IPS-20b (cell line): ENCODE measurements at regions not wholly inside any gene's neighbourhood (a gene's known extent, or its start where the extent isn't known, plus 50 kb on each side); places are given as distances from the start of the nearest gene placed in this dataset.
"Not testable (repeated sequence)": the region's sequence is repeated elsewhere in the genome, so short reads cannot be mapped to it uniquely, and the experiment has no call there.

ENCODE experiments used
- H3K27ac ChIP-seq: one replicate; pipeline ENCODE4 v1.5.1; 2013; ENCODE audit warnings: low read length
- H3K27me3 ChIP-seq: 2 replicates; pipeline ENCODE4 v1.6.1; 2013; ENCODE audit warnings: mild to moderate bottlenecking, low read length, inconsistent platforms; ENCODE audit not compliant: insufficient read depth
- H3K36me3 ChIP-seq: 2 replicates; pipeline ENCODE4 v1.6.1; 2013; ENCODE audit warnings: low read depth, mild to moderate bottlenecking, inconsistent platforms, low read length, moderate library complexity; ENCODE audit not compliant: insufficient read depth
- H3K4me1 ChIP-seq: 2 replicates; pipeline ENCODE4 v1.6.1; 2013; ENCODE audit warnings: mild to moderate bottlenecking, control low read depth, inconsistent platforms, low read length, moderate library complexity; ENCODE audit not compliant: insufficient read depth
- H3K4me3 ChIP-seq: 2 replicates; pipeline ENCODE4 v1.5.1; 2013; ENCODE audit warnings: mild to moderate bottlenecking, low read length, inconsistent platforms
- H3K9ac ChIP-seq: 2 replicates; pipeline ENCODE4 v1.6.1; 2013; ENCODE audit warnings: low read depth, mild to moderate bottlenecking, inconsistent platforms, low read length, moderate library complexity
- H3K9me3 ChIP-seq: 2 replicates; pipeline ENCODE4 v1.6.1; 2013; ENCODE audit warnings: mild to moderate bottlenecking, low read depth, low read length, inconsistent platforms; ENCODE audit not compliant: insufficient read depth

GRCh38 chr11:82191695-82192094 is 542.0 kb downstream of the FAM181B start:
- no peaks in the 10 kb centered on the region for H3K9me3 ChIP-seq
- H3K36me3 ChIP-seq: no peaks in the 10 kb centered on the region
- H3K27me3 ChIP-seq: no peaks in the 10 kb centered on the region
- no peaks in the 10 kb centered on the region for H3K4me1 ChIP-seq
- H3K9ac ChIP-seq: no peak overlapping the region
- H3K4me3 ChIP-seq: no peak overlapping the region
- H3K27ac ChIP-seq: no peak overlapping the region

GRCh38 chr11:82185925-82186324 is 547.7 kb downstream of the FAM181B start:
- H3K27me3 ChIP-seq: no peaks in the 10 kb centered on the region
- no peak overlapping the region for H3K27ac ChIP-seq
- no peaks in the 10 kb centered on the region for H3K4me1 ChIP-seq
- H3K9me3 ChIP-seq: 0 out of 2 replicates have a peak, but pooled peaks cover under 1% of the 10 kb centered on the region
- H3K36me3 ChIP-seq: no peaks in the 10 kb centered on the region
- H3K9ac ChIP-seq: no peak overlapping the region
- no peak overlapping the region for H3K4me3 ChIP-seq

- peaks cover 4% of the 10 kb centered on the region; the same call in 1 of the 2 replicates for H3K9me3 ChIP-seq
- H3K27ac ChIP-seq: no peak overlapping the region
- no peak overlapping the region for H3K9ac ChIP-seq
- H3K4me3 ChIP-seq: no peak overlapping the region
- no peaks in the 10 kb centered on the region for H3K36me3 ChIP-seq
- H3K4me1 ChIP-seq: no peaks in the 10 kb centered on the region
- no peaks in the 10 kb centered on the region for H3K27me3 ChIP-seq
These were observed 548.7 kb downstream of the FAM181B start for GRCh38 chr11:82184966-82185365.

GRCh38 chr11:82183346-82183745 is 550.3 kb downstream of the FAM181B start:
- peaks cover 4% of the 10 kb centered on the region; the same call in 1 of the 2 replicates for H3K9me3 ChIP-seq
- H3K4me1 ChIP-seq: no peaks in the 10 kb centered on the region
- H3K36me3 ChIP-seq: no peaks in the 10 kb centered on the region
- no peaks in the 10 kb centered on the region for H3K27me3 ChIP-seq
- H3K4me3 ChIP-seq: no peak overlapping the region
- H3K27ac ChIP-seq: no peak overlapping the region
- no peak overlapping the region for H3K9ac ChIP-seq

DNA sequence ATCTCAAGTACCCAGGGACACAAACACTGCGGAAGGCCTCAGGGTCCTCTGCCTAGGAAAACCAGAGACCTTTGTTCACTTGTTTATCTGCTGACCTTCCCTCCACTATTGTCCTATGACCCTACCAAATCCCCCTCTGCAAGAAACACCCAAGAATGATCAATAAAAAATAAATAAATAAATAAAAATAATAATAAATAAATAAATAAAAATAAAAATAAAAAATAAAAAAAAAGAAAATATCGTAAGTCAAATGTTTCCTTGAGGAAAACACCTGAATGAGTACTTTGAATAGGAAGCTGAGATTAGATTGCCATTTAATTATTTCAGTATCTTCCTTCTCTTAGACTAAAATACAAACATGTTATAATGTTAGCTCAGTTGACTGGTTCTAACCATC is 551.0 kb downstream of the FAM181B start:
- not testable (repeated sequence) for H3K9me3 ChIP-seq, H3K36me3 ChIP-seq, H3K27me3 ChIP-seq, H3K4me1 ChIP-seq, H3K27ac ChIP-seq, H3K4me3 ChIP-seq, H3K9ac ChIP-seq

GRCh38 chr11:82181796-82182195 is 551.9 kb downstream of the FAM181B start:
- not testable (repeated sequence) for H3K27ac ChIP-seq, H3K9me3 ChIP-seq, H3K9ac ChIP-seq, H3K4me1 ChIP-seq, H3K27me3 ChIP-seq, H3K4me3 ChIP-seq, H3K36me3 ChIP-seq

GRCh38 chr11:82176945-82177344 is 556.7 kb downstream of the FAM181B start:
- Histone ChIP-seq H3K4me1 (no peaks in the 10 kb centered on the region), H3K9me3 (peaks cover 4% of the 10 kb centered on the region; the same call in 1 of the 2 replicates), H3K36me3 (no peaks in the 10 kb centered on the region), H3K27ac (no peak overlapping the region), H3K9ac (no peak overlapping the region), H3K4me3 (no peak overlapping the region), H3K27me3 (no peaks in the 10 kb centered on the region)

DNA sequence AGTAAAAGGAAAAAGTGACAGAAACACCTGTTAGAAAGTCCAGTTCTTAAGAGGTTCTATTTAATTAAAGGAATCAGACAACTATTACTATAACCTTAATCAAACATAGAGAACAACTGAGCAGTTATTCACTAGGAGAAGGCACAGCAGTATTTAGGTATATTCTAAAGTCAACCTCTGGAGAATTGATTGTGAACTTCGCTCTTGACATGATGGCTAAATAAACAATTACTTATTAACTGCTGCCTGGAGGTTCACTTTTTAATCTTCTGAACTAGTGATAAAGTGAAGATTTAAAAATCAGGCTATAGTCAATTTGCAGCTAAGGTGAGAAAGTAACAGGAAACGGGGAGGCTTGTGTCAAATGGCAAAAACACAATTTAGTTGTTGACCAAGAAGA is 557.3 kb downstream of the FAM181B start:
- no peaks in the 10 kb centered on the region for H3K27me3 ChIP-seq
- H3K9me3 ChIP-seq: peaks cover 4% of the 10 kb centered on the region; the same call in 1 of the 2 replicates
- H3K36me3 ChIP-seq: no peaks in the 10 kb centered on the region
- H3K4me3 ChIP-seq: no peak overlapping the region
- no peaks in the 10 kb centered on the region for H3K4me1 ChIP-seq
- H3K27ac ChIP-seq: no peak overlapping the region
- H3K9ac ChIP-seq: no peak overlapping the region

DNA sequence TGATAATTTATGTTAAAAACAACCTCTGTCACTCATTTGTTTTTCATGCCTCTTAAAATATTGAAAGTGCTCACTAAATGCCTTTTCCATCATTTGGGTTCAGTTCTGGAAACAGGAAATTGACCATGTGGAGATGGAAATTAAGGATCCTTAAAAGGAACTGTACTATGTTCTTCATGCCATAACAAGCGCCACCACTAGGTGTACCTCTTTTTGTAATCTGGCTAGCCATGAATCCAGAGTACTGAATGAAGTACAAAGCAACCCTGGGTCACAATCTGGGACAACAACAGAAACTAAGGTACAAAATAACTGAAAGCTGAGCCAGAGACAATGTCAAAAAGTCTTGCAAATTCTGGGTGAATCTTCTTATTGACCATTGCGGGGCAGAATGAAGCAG is 559.1 kb downstream of the FAM181B start:
- Histone ChIP-seq H3K27me3 (no peaks in the 10 kb centered on the region), H3K4me1 (no peaks in the 10 kb centered on the region), H3K9ac (no peak overlapping the region), H3K36me3 (no peaks in the 10 kb centered on the region), H3K9me3 (no peaks in the 10 kb centered on the region), H3K27ac (no peak overlapping the region), H3K4me3 (no peak overlapping the region)

GRCh38 chr11:82146789-82147188 is 586.9 kb downstream of the FAM181B start:
- Histone ChIP-seq H3K27me3 (no peaks in the 10 kb centered on the region), H3K27ac (no peak overlapping the region), H3K4me3 (no peak overlapping the region), H3K4me1 (no peaks in the 10 kb centered on the region), H3K36me3 (no peaks in the 10 kb centered on the region), H3K9ac (no peak overlapping the region), H3K9me3 (no peaks in the 10 kb centered on the region)

GRCh38 chr11:82118946-82119345 is 614.7 kb downstream of the FAM181B start:
- Histone ChIP-seq H3K9ac (no peak overlapping the region), H3K27ac (no peak overlapping the region), H3K27me3 (no peaks in the 10 kb centered on the region), H3K4me1 (no peaks in the 10 kb centered on the region; the same call in 1 of the 2 replicates), H3K4me3 (no peak overlapping the region), H3K36me3 (no peaks in the 10 kb centered on the region), H3K9me3 (no peaks in the 10 kb centered on the region)

DNA sequence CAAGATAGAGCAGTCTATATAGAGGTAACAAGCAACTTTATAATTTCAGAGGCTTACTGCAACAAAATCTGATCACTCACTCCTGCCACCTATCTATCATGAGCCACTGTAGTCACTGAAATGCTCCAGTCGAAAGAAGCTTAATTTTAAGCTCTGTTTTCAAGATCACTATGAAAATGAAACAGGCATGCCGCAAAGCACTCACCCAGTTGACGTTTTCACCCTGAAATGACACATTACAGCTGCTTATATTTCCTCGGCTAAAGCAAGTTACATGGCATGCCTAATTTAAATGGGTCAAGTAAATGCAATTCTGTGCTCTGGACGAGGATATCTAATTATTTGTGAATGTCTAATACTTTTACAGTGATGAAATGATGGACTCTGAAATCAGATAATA is 616.3 kb downstream of the FAM181B start:
- Histone ChIP-seq H3K4me3 (no peak overlapping the region), H3K27ac (no peak overlapping the region)

More for the DNA sequence above, 616.3 kb downstream of the FAM181B start:
- H3K27me3 ChIP-seq: no peaks in the 10 kb centered on the region
- no peaks in the 10 kb centered on the region for H3K36me3 ChIP-seq
- H3K4me1 ChIP-seq: no peaks in the 10 kb centered on the region; the same call in 1 of the 2 replicates
- H3K9ac ChIP-seq: no peak overlapping the region
- H3K9me3 ChIP-seq: no peaks in the 10 kb centered on the region
